Ovary (tissue), 7 donors: ENCODE measurements at regions not wholly inside any gene's neighbourhood (a gene's known extent, or its start where the extent isn't known, plus 50 kb on each side); places are given as distances from the start of the nearest gene placed in this dataset.

ENCODE experiments used
- DNase-seq, 5 donors: peaks; one replicate each; pipeline ENCODE4 v3.0.0-alpha.2; 2019 to 2020
- H3K27ac ChIP-seq, 2 donors: fragments of 200-600 bp; one replicate each; pipeline versions ENCODE4 v1.5.1 to v1.8.0; 2019 to 2022
- H3K27me3 ChIP-seq: fragments of 200-600 bp; one replicate; pipeline ENCODE4 v1.8.0; 2022
- H3K36me3 ChIP-seq: fragments of 200-600 bp; sonication (generic); one replicate; pipeline ENCODE4 v1.5.1; 2019
- H3K4me1 ChIP-seq: one replicate; pipeline ENCODE4 v1.8.1; 2013; ENCODE audit warnings: mild to moderate bottlenecking, moderate library complexity; ENCODE audit not compliant: insufficient read depth
- H3K4me3 ChIP-seq: fragments of 200-600 bp; sonication (generic); one replicate; pipeline ENCODE4 v1.5.1; 2017
- H3K9me3 ChIP-seq, 2 donors: fragments of 200-600 bp in 1 of 2; sonication (generic) in 1 of 2; one replicate each; pipeline versions ENCODE4 v1.5.1 to v1.8.1; 2013 to 2019; ENCODE audit warnings: mild to moderate bottlenecking in 1 of 2, moderate library complexity in 1 of 2
- CTCF ChIP-seq, 3 donors: fragments of 450-650 bp in 2 of 3; fragments of 200-600 bp in 1 of 3; IDR thresholded peaks; one replicate each; pipeline versions ENCODE4 v1.5.1 to v1.8.0; 2016 to 2022; ENCODE audit warnings: antibody characterized with exemption in 3 of 3, mild to moderate bottlenecking in 1 of 3
- EP300 ChIP-seq: sonication (generic); formaldehyde crosslinking; IDR thresholded peaks from one replicate; pipeline ENCODE4 v1.6.1; 2017; ENCODE audit warnings: antibody characterized with exemption
- POLR2A ChIP-seq: fragments of 450-650 bp; IDR thresholded peaks from one replicate; pipeline ENCODE4 v1.6.1; 2017; ENCODE audit warnings: antibody characterized with exemption, mild to moderate bottlenecking, moderate library complexity
- WGBS, 3 donors: extraction: QIAGEN DNeasy Blood & Tissue Kit in 1 of 3; methylation state at CpG; one replicate each; pipeline versions ENCODE4 v1.1.5 to v1.1.7; 2013 to 2017; 5-methylcytosine and 5-hydroxymethylcytosine counted together
- intact Hi-C, 4 donors: fragments of 100-400 bp; cut with DNase I; formaldehyde crosslinking; loops; one replicate each; pipeline versions ENCODE4 v1.11.0 to v1.15.1; 2022 to 2023
- donor health status: DM: no; HTN: no; CAD: no; lungs with moderate emphysema.
- donor health status: DM: no; HTN: no; CAD: no.
- donor health status: Bipolar disorder and iron deficiency.
- donor health status: DM: no; HTN: no; CAD: no.
- donor health status: DM: yes; HTN: yes; CAD: no.

- H3K36me3 ChIP-seq = no peaks in the 10 kb centered on the region
- no peak for TF ChIP-seq CTCF (IDR thresholded peaks at IDR 0.05)
- TF ChIP-seq POLR2A = no peak
- TF ChIP-seq EP300 = no peak
- H3K9me3 ChIP-seq = no peaks in the 10 kb centered on the region
- DNase-seq = no peak
- 89 to 95% (median 92%) methylated on average over 4 of the region's 4 CpGs for WGBS, 3 donors
- intact Hi-C loops = no loop called here
- no peaks in the 10 kb centered on the region for H3K27me3 ChIP-seq
- H3K27ac ChIP-seq = no peak overlapping the region
- H3K4me3 ChIP-seq = no peak overlapping the region
- H3K4me1 ChIP-seq = no peaks in the 10 kb centered on the region
Observed at GRCh38 chr3:88574146-88574545, 424.4 kb downstream of the C3orf38 start.

GRCh38 chr3:88584451-88584850, 434.7 kb downstream of the C3orf38 start:
- no peak overlapping the region for H3K27ac ChIP-seq
- H3K4me3 ChIP-seq = no peak overlapping the region
- no peaks in the 10 kb centered on the region for H3K36me3 ChIP-seq
- H3K27me3 ChIP-seq = no peaks in the 10 kb centered on the region
- H3K9me3 ChIP-seq = no peaks in the 10 kb centered on the region
- DNase-seq = no peak
- intact Hi-C loops = no loop called here
- TF ChIP-seq CTCF (IDR thresholded peaks at IDR 0.05) = no peak
- TF ChIP-seq EP300 = no peak
- TF ChIP-seq POLR2A = no peak
- 49 to 59% (median 58%) methylated on average over 3 of the region's 3 CpGs for WGBS, 3 donors
- H3K4me1 ChIP-seq = no peaks in the 10 kb centered on the region

- WGBS, 3 donors = 87 to 100% (median 90%) methylated on average over 2 of the region's 2 CpGs
- H3K27ac ChIP-seq = no peak overlapping the region
- H3K9me3 ChIP-seq = no peaks in the 10 kb centered on the region
- no peaks in the 10 kb centered on the region for H3K36me3 ChIP-seq
- no peak overlapping the region for H3K4me3 ChIP-seq
- H3K4me1 ChIP-seq = no peaks in the 10 kb centered on the region
- TF ChIP-seq CTCF (IDR thresholded peaks at IDR 0.05) (no peak), EP300 (no peak), POLR2A (no peak)
- DNase-seq = no peak
- intact Hi-C loops = no loop called here
- H3K27me3 ChIP-seq = no peaks in the 10 kb centered on the region
Observed at GRCh38 chr3:88586121-88586640, 436.4 kb downstream of the C3orf38 start.

GRCh38 chr3:88589138-88589537, 439.4 kb downstream of the C3orf38 start:
- WGBS, 3 donors = 82 to 89% (median 87%) methylated on average over 2 of the region's 2 CpGs
- DNase-seq = no peak
- no peaks in the 10 kb centered on the region for H3K4me1 ChIP-seq
- no peak for TF ChIP-seq CTCF (IDR thresholded peaks at IDR 0.05)
- TF ChIP-seq POLR2A = no peak
- TF ChIP-seq EP300 = no peak
- no peaks in the 10 kb centered on the region for H3K27me3 ChIP-seq
- no peaks in the 10 kb centered on the region for H3K36me3 ChIP-seq
- no peaks in the 10 kb centered on the region for H3K9me3 ChIP-seq
- no peak overlapping the region for H3K4me3 ChIP-seq
- intact Hi-C loops = no loop called here
- H3K27ac ChIP-seq = no peak overlapping the region

GRCh38 chr3:88595026-88595425, 445.3 kb downstream of the C3orf38 start:
- no peak overlapping the region for H3K27ac ChIP-seq
- DNase-seq = no peak
- intact Hi-C loops = no loop called here
- H3K36me3 ChIP-seq = no peaks in the 10 kb centered on the region
- H3K27me3 ChIP-seq = no peaks in the 10 kb centered on the region
- TF ChIP-seq CTCF (IDR thresholded peaks at IDR 0.05) (no peak), POLR2A (no peak), EP300 (no peak)
- H3K4me3 ChIP-seq = no peak overlapping the region
- no peaks in the 10 kb centered on the region for H3K4me1 ChIP-seq
- no peaks in the 10 kb centered on the region for H3K9me3 ChIP-seq
- 52 to 61% (median 52%) methylated on average over 1 of the region's 1 CpG for WGBS, 3 donors
